Ishikawa (cell line): ENCODE measurements at regions not wholly inside any gene's neighbourhood (a gene's known extent, or its start where the extent isn't known, plus 50 kb on each side); places are given as distances from the start of the nearest gene placed in this dataset.

ENCODE experiments used
- CEBPB ChIP-seq: IDR thresholded peaks from 2 replicates; pipeline ENCODE4 v1.6.1; 2012
- EP300 ChIP-seq: IDR thresholded peaks from 2 replicates; pipeline ENCODE4 v1.6.1; 2012; ENCODE audit warnings: borderline replicate concordance
- FOXM1 ChIP-seq: IDR thresholded peaks from 2 replicates; pipeline ENCODE4 v1.6.1; 2012; ENCODE audit warnings: low read depth, borderline replicate concordance
- NFIC ChIP-seq: IDR thresholded peaks from 2 replicates; pipeline ENCODE4 v1.6.1; 2012
- RAD21 ChIP-seq: IDR thresholded peaks from 2 replicates; pipeline ENCODE4 v1.6.1; 2012; ENCODE audit warnings: low read depth
- TAF1 ChIP-seq: IDR thresholded peaks from 2 replicates; pipeline ENCODE4 v1.6.1; 2012; ENCODE audit warnings: low read depth, mild to moderate bottlenecking
- YY1 ChIP-seq: IDR thresholded peaks from 2 replicates; pipeline ENCODE4 v1.6.1; 2012; ENCODE audit warnings: low read depth
- TF ChIP-seq, protein P1 (sequence below): IDR thresholded peaks from 2 replicates; pipeline ENCODE4 v1.6.1; 2012
- TF ChIP-seq, protein P2 (sequence below): IDR thresholded peaks from 2 replicates; pipeline ENCODE4 v1.6.1; 2012

DNA sequence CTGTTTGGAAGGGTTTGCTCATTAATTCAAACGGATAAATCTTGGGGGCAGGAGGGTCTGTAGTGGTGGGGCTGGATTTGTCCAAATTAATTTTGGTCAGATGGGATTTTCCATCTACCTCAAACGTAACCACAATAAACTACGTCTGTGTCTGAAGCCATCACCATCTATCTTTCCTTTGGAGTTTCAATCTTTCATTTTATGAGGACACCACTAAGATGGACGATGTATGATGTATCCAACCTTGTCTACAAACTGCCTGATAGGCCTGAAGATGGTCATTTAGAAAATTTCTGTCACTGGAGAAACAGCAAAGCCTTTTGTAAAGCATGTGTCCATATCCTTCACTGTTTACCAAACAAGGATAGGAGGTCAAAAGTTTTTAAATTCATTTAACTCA is 138.6 kb upstream of the MARCKS start:
- TF ChIP-seq RAD21 (no peak), CEBPB (no peak), EP300 (no peak), YY1 (no peak), TAF1 (no peak), NFIC (no peak), FOXM1 (no peak)
- TF ChIP-seq, protein P1, sequence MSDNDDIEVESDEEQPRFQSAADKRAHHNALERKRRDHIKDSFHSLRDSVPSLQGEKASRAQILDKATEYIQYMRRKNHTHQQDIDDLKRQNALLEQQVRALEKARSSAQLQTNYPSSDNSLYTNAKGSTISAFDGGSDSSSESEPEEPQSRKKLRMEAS, result no peak
- TF ChIP-seq, protein P2, sequence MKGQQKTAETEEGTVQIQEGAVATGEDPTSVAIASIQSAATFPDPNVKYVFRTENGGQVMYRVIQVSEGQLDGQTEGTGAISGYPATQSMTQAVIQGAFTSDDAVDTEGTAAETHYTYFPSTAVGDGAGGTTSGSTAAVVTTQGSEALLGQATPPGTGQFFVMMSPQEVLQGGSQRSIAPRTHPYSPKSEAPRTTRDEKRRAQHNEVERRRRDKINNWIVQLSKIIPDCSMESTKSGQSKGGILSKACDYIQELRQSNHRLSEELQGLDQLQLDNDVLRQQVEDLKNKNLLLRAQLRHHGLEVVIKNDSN, result no peak
